GM12891 (cell line): ENCODE measurements at regions not wholly inside any gene's neighbourhood (a gene's known extent, or its start where the extent isn't known, plus 50 kb on each side); places are given as distances from the start of the nearest gene placed in this dataset.

Experiments
- POLR2A ChIP-seq: IDR thresholded peaks from 2 replicates; pipeline ENCODE4 v1.6.1; 2011; ENCODE audit warnings: low read depth, low read length, control low read depth
- POLR2AphosphoS5 ChIP-seq: IDR thresholded peaks from 2 replicates; pipeline ENCODE4 v1.6.1; 2011; ENCODE audit warnings: low read depth, low read length, control low read depth
- SPI1 ChIP-seq: IDR thresholded peaks from 2 replicates; pipeline ENCODE4 v1.6.1; 2011; ENCODE audit warnings: low read depth, low read length, control low read depth
- TAF1 ChIP-seq: IDR thresholded peaks from 2 replicates; pipeline ENCODE4 v1.6.1; 2011; ENCODE audit warnings: low read depth, low read length, control low read depth

DNA sequence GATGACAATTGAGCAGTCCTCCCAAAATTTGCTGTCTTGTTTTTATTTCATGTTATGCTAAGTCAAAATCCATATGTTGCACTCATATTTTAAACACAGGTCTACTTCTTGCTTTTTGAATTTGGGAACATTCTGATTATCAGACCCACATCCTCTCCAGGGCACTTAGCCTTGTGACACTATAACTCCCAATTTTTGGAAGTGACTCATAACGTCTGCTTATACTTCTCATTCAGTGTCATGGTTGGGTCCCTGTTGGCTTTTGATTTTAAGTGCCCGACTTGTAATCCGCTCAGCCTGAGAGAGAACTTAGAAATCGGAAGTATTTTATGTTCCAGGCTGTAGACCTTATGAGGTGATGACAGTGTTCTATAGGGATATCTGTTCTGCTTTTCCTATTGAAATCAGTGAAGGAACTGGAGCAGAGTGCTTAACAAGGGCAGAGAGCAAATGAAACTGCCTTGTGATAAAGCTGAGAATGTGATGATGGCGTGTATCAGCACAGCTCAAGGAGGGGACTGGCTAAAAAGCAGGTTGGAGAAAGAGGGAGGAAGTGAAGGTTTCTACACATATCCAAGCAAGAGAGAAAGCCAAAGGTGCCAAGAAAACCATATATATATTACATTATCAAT is 136.0 kb downstream of the HLX start:
- TF ChIP-seq TAF1, result no peak
- TF ChIP-seq POLR2A, result no peak
- no peak for TF ChIP-seq POLR2AphosphoS5
- TF ChIP-seq SPI1, result no peak
